Stomach (tissue), 4 donors: ENCODE measurements at regions not wholly inside any gene's neighbourhood (a gene's known extent, or its start where the extent isn't known, plus 50 kb on each side); places are given as distances from the start of the nearest gene placed in this dataset.

Experiments
- EP300 ChIP-seq: sonication (generic); formaldehyde crosslinking; IDR thresholded peaks from one replicate; pipeline ENCODE4 v1.6.1; 2017; ENCODE audit warnings: antibody characterized with exemption
- POLR2A ChIP-seq, 4 donors: fragments of 450-650 bp; IDR thresholded peaks; one replicate each; pipeline ENCODE4 v1.6.1; 2016; ENCODE audit warnings: antibody characterized with exemption in 4 of 4, control low read depth in 2 of 4, mild to moderate bottlenecking in 1 of 4, moderate library complexity in 1 of 4
- TF ChIP-seq, protein P1 (sequence below), 7 experiments: fragments of 450-650 bp in 4 of 7; fragments of 200-600 bp in 3 of 7; sonication (generic) in 3 of 7; IDR thresholded peaks; one replicate each; pipeline ENCODE4 v1.5.1; 2016 to 2019; ENCODE audit warnings: antibody characterized with exemption in 7 of 7, control low read depth in 2 of 7, mild to moderate bottlenecking in 1 of 7

DNA sequence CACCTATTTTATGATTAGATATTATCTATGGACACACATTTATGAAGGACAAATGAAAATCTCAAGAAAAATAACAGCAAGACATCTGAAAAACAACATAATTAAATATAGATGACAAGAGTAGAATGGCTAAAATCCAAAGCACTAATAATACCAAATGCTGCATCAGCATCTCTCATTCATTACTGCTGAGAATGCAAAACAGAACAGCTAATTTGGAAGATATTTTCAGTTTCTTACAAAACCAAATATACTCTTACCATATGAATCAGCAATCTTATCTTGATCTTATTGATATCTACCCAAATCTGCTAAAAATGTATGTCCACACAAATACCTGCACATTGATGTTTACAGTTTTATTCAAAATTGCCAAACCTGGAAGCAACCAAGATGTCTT, 829.1 kb upstream of the MIR17HG start:
- TF ChIP-seq, protein P1, sequence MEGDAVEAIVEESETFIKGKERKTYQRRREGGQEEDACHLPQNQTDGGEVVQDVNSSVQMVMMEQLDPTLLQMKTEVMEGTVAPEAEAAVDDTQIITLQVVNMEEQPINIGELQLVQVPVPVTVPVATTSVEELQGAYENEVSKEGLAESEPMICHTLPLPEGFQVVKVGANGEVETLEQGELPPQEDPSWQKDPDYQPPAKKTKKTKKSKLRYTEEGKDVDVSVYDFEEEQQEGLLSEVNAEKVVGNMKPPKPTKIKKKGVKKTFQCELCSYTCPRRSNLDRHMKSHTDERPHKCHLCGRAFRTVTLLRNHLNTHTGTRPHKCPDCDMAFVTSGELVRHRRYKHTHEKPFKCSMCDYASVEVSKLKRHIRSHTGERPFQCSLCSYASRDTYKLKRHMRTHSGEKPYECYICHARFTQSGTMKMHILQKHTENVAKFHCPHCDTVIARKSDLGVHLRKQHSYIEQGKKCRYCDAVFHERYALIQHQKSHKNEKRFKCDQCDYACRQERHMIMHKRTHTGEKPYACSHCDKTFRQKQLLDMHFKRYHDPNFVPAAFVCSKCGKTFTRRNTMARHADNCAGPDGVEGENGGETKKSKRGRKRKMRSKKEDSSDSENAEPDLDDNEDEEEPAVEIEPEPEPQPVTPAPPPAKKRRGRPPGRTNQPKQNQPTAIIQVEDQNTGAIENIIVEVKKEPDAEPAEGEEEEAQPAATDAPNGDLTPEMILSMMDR (IDR thresholded peaks at IDR 0.05), result no peak
- TF ChIP-seq EP300 (no peak), POLR2A (IDR thresholded peaks at IDR 0.05) (no peak)
